Lower lobe of right lung (tissue), 2 donors: ENCODE measurements at regions not wholly inside any gene's neighbourhood (a gene's known extent, or its start where the extent isn't known, plus 50 kb on each side); places are given as distances from the start of the nearest gene placed in this dataset.

Experiments
- ATAC-seq, 2 donors: fragments of 200-7000 bp; cut with Tn5 transposase; one replicate each; pipeline ENCODE4 v1.9.1; 2020 to 2022; ENCODE audit warnings: mild to moderate bottlenecking in 2 of 2, moderate library complexity in 2 of 2
- DNase-seq: peaks from one replicate; pipeline ENCODE4 v3.0.0-alpha.2; 2020
- H3K27ac ChIP-seq: fragments of 200-600 bp; one replicate; pipeline ENCODE4 v1.8.0; 2022
- H3K27me3 ChIP-seq: fragments of 200-600 bp; one replicate; pipeline ENCODE4 v1.8.0; 2022; ENCODE audit warnings: low read depth
- H3K36me3 ChIP-seq: fragments of 200-600 bp; one replicate; pipeline ENCODE4 v1.8.0; 2022; ENCODE audit warnings: mild to moderate bottlenecking
- H3K4me1 ChIP-seq: fragments of 200-600 bp; one replicate; pipeline ENCODE4 v1.8.0; 2022
- H3K4me3 ChIP-seq: fragments of 200-600 bp; one replicate; pipeline ENCODE4 v1.8.0; 2022; ENCODE audit warnings: mild to moderate bottlenecking
- H3K9me3 ChIP-seq: fragments of 200-600 bp; one replicate; pipeline ENCODE4 v1.8.0; 2022
- intact Hi-C: fragments of 100-400 bp; cut with DNase I; formaldehyde crosslinking; loops from one replicate; pipeline ENCODE4 v1.11.0; 2022
- TF ChIP-seq, protein P1 (sequence below): fragments of 200-600 bp; IDR thresholded peaks from one replicate; pipeline ENCODE4 v1.8.0; 2022; ENCODE audit warnings: antibody characterized with exemption, mild to moderate bottlenecking
- donor health status: DM: no; HTN: yes; CAD: no; lungs with severe emphysema.

GRCh38 chr5:96159043-96159442, 197.4 kb upstream of the ELL2 start:
- H3K4me3 ChIP-seq = no peak overlapping the region
- TF ChIP-seq, protein P1, sequence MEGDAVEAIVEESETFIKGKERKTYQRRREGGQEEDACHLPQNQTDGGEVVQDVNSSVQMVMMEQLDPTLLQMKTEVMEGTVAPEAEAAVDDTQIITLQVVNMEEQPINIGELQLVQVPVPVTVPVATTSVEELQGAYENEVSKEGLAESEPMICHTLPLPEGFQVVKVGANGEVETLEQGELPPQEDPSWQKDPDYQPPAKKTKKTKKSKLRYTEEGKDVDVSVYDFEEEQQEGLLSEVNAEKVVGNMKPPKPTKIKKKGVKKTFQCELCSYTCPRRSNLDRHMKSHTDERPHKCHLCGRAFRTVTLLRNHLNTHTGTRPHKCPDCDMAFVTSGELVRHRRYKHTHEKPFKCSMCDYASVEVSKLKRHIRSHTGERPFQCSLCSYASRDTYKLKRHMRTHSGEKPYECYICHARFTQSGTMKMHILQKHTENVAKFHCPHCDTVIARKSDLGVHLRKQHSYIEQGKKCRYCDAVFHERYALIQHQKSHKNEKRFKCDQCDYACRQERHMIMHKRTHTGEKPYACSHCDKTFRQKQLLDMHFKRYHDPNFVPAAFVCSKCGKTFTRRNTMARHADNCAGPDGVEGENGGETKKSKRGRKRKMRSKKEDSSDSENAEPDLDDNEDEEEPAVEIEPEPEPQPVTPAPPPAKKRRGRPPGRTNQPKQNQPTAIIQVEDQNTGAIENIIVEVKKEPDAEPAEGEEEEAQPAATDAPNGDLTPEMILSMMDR = no peak
- intact Hi-C loops = no loop called here
- no peaks in the 10 kb centered on the region for H3K4me1 ChIP-seq
- DNase-seq = no peak
- no peak overlapping the region for H3K27ac ChIP-seq
- no peaks in the 10 kb centered on the region for H3K9me3 ChIP-seq
- no peaks in the 10 kb centered on the region for H3K36me3 ChIP-seq
- H3K27me3 ChIP-seq = no peaks in the 10 kb centered on the region
- ATAC-seq = no peak

DNA sequence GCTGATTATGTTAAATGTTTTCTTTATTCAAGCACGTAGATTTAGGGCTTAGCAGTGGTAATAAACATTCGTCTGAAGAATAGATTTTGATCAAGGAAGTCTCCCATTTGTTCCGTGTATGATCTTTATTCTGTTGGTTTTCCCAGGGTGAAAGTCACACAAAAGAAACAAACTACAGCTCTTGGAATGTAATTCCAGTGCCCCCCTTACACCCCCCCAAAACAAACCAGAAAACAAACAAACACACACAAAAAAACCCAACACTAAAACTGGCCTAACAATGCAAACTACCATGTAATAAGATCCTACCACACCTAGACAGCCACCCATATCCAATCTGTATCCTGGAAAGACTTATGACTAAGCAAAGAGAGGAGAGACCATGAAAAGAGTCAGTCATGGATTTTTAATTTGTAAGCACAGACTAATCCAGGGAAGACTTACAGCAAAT, 196.2 kb upstream of the ELL2 start:
- ATAC-seq = no peak
- no peak for DNase-seq

DNA sequence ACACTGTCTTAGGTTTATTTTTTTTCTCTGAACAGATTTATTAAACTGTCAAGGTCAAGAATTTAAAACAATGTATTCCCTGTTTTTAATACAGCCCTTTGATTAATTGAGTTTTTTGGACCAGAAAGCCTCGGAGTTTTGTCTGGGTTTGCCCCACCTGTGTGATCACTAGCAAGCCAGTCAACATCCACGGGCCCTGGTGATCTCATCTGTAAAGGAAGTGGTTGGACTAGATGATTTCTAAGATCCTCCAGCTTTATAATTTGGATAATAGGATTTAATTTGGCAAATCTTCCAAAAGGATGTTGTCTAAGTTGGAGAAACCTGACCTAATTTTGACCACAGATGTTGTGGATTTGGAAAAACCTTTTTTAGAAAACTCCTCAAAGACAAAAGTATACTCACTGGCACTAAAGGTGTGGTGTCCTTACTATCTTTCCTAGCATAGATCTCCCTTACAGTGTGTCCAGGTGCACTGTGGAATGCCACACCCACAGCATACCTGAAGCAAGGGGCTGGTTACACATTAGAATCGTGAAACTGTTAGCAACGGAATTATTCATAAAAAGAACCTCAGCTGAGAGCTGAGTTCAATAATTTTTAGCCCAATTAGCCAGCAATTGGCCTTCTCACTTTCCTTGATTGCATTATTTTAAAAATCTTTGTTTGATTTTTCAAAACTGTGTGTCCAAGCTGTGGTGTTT, 195.6 kb upstream of the ELL2 start:
- no peak overlapping the region for H3K27ac ChIP-seq
- TF ChIP-seq, protein P1 = no peak
- H3K9me3 ChIP-seq = no peaks in the 10 kb centered on the region
- no peak for DNase-seq
- no peak for ATAC-seq
- H3K27me3 ChIP-seq = no peaks in the 10 kb centered on the region
- no peaks in the 10 kb centered on the region for H3K4me1 ChIP-seq
- no peaks in the 10 kb centered on the region for H3K36me3 ChIP-seq
- H3K4me3 ChIP-seq = no peak overlapping the region
- intact Hi-C loops = no loop called here

More for the DNA sequence above, 196.2 kb upstream of the ELL2 start:
- H3K9me3 ChIP-seq = no peaks in the 10 kb centered on the region
- intact Hi-C loops = no loop called here
- no peak overlapping the region for H3K4me3 ChIP-seq
- H3K36me3 ChIP-seq = no peaks in the 10 kb centered on the region
- no peaks in the 10 kb centered on the region for H3K4me1 ChIP-seq
- TF ChIP-seq, protein P1 = no peak
- H3K27me3 ChIP-seq = no peaks in the 10 kb centered on the region
- H3K27ac ChIP-seq = no peak overlapping the region

- intact Hi-C loops = no loop called here
- H3K27ac ChIP-seq = no peak overlapping the region
- ATAC-seq = no peak
- no peaks in the 10 kb centered on the region for H3K4me1 ChIP-seq
- H3K9me3 ChIP-seq = no peaks in the 10 kb centered on the region
- TF ChIP-seq, protein P1 = no peak
- H3K36me3 ChIP-seq = no peaks in the 10 kb centered on the region
- no peaks in the 10 kb centered on the region for H3K27me3 ChIP-seq
- H3K4me3 ChIP-seq = no peak overlapping the region
- DNase-seq = no peak
Observed at GRCh38 chr5:96155147-96155546, 193.5 kb upstream of the ELL2 start.

DNA sequence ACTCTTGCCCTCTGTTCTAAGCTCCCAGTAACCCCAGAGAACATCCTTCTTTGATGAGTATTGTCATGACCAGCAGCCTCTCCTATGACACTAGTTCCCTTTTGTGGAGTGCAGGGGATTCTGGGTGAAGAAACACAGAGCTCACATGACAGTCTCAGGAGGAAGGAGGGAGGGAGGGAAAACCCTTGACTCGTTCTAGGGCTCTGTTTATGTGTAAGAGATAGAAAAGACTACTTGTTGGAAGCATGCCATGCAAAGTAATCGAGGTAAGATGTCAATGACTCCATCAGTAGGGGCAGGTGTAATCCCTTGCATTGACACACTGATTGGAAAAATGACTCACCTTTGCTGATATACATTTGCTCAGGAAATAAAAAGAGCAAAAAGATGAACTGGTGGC, 190.2 kb upstream of the ELL2 start:
- TF ChIP-seq, protein P1 = no peak
- no peaks in the 10 kb centered on the region for H3K9me3 ChIP-seq
- no peaks in the 10 kb centered on the region for H3K27me3 ChIP-seq
- no peaks in the 10 kb centered on the region for H3K36me3 ChIP-seq
- H3K4me1 ChIP-seq = no peaks in the 10 kb centered on the region
- no peak overlapping the region for H3K4me3 ChIP-seq
- ATAC-seq (peak; percentile 37 to 68), DNase-seq (no peak)
- intact Hi-C loops = no loop called here
- no peak overlapping the region for H3K27ac ChIP-seq
